ENCODE measurements at regions not wholly inside any gene's neighbourhood (a gene's known extent, or its start where the extent isn't known, plus 50 kb on each side); places are given as distances from the start of the nearest gene placed in this dataset.
"Not testable (repeated sequence)": the region's sequence is repeated elsewhere in the genome, so short reads cannot be mapped to it uniquely, and the experiment has no call there.

DNA sequence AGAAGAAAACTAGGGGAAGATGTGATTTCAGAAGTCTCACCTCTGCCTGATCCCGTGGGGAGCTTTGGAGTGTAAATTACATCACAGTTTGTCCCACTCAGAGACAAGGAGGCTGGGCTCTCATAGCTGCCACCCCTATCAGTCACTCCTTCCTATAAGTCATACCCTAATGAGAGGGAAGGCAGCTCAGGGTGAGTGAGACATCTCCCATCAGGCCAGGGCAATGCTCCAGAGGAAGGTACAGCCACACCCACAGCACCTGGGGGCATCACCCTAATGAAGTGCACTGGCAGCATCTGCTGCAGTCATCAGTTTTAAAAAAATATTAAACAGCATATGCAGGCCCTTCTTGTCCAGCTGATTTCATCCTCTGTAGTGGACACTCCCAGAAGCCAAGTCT lies 223.1 kb upstream of the NBPF12 start:
- DNase-seq = not testable (repeated sequence)

DNA sequence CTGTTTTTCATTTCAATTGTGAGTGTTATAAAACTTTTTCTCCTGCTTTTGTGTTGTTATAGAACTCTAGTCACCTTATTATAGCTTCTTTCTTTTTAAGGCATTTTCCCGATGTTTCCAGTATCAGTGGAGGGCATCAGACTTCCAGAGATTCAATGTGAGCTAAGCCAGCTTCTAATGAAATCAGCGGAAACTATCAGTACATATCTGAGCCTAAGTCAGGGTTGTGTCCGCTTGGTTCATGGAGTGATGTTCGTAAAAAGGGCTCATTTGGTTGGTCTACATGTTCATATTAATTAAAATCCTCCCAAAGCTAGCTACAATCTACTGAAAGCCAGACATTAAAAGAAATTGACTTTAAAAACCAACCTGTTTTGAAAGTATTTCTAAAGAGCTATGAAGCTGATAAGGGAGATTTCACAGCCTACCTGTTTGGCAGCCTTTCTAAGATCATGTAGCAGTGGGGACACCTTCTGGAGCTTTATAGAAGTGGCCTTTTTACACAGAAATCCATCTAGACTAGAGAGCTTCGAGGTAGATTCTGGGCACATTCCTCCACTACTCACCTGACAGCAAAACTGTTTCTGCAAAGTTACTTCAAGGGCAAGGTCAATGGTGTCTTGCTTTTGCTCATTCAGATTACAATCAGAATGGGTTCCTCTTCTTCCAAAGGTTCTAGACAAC lies 227.1 kb upstream of the NBPF12 start:
- DNase-seq = peak in 1 of 2 donors; percentile 2

DNA sequence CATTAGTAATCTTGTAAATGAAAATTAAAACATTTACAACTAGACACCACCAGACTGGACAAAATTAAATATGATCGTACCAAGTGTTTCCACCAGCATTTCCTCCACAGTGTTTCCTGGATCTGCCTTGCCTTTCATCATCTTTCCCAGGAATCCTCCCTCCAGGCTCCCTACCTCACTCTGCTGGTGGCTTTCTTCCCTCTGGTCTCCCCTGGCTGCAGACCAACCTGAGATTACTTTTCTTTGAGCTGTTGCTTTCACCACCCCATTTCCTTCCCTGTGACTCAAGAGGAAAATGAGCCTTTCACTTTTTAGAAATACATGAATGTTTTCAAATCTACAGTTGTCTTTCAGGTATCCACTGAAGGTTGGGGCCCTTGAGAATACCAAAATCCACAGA lies 228.8 kb upstream of the NBPF12 start:
- DNase-seq = not testable (repeated sequence)

DNA sequence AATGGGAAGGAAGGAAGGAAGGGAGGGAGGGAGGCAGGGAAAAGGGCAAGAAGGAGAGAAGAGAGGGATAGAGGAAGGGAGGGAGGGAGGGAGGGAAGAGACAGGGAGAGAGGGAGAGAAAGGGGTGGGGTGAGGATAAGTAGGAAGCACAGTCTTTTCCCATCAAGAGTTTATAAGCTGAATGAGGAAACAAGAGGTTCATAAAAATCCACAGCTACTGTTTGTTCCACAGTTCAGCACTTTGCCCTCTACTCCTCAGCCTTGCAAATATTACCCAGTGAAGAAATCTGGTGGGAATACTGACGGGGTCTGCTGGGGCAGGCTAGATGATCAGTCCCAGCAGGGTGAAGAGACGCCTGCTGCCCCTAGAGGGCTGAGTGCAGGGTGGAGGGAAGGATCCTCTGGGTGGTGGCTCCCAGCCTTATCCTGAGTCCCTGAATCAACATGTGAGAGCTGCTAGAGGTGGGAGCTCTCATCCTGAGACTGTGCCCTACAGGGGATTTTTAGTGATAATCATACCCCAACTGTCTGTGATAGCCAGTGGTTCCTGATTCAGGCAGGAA lies 233.9 kb upstream of the NBPF12 start:
- not testable (repeated sequence) for DNase-seq

DNA sequence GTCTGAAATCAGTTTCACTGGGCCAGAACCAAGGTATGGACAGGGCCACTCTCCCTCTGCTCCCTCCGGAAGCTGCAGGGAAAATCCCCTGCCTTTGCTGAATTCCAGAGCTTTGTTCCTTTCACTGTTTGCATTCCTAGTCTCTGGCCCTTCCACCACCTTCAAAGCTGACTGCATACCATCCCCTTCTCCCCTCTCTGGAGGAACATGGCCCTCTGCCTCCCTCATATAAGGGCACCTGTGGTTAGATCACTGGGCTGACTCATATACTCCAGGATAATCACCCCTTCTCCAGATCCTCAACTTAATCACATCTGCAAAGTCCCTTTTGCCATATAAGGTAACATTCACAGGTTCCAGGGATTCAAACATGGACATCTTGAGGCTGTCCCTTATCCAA lies 236.8 kb upstream of the NBPF12 start:
- not testable (repeated sequence) for DNase-seq

DNA sequence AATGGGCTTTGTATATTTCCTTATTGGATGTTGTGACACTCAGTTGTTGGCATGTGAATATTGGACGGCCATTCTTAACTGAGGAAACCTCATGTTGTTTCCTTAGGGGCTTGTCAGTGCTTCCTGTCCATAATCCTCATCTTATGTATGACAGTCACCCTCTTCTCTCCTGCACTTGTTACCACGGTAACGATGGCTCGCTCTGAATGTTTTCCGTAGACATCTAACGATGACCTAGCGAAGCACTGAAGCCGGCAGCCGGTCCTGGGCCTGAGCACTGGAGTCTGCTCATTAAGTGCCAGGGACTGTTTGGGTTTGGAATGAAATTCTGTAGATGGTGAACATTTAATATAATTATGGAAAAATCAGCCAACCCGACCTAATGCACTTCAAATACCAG lies 242.7 kb upstream of the NBPF12 start:
- DNase-seq = not testable (repeated sequence)

DNA sequence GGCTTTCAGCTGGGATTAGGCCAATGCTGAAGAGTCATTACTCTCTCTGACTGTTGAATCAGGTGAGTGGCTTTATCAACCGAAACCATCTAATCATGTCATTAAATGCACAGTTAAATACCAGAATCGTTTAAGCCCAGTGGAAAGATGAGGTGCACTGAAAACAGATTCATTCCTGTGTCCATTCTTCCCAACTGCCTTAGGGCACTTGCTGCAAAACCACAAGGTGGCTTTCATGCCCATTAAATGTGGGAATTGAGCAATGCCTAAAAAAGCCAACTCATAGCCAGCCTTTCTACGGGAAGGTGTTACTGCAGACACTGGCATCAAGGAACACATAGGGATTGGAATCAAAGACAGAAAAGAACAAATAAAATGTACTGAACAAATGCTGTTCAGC lies 246.3 kb upstream of the NBPF12 start:
- not testable (repeated sequence) for DNase-seq

DNA sequence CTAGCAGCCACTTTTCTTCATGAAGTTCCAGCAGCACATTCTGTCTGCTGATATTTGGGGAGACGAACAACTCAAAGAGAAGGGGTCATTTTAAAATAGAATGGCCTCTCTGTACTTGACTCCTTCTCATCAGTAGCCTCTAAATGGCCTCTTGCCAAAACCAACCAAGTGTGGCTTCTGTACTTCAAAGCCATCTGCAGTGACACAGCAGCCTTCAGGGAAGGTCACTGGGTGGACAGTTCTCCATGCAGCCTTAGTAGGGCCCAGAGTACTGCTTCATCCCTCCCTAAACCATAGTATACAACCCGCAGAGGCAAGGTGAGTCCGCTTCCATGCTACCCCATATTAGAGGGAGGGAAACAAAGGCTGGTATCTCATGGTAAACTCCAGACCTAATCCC lies 249.2 kb upstream of the NBPF12 start:
- not testable (repeated sequence) for DNase-seq

DNA sequence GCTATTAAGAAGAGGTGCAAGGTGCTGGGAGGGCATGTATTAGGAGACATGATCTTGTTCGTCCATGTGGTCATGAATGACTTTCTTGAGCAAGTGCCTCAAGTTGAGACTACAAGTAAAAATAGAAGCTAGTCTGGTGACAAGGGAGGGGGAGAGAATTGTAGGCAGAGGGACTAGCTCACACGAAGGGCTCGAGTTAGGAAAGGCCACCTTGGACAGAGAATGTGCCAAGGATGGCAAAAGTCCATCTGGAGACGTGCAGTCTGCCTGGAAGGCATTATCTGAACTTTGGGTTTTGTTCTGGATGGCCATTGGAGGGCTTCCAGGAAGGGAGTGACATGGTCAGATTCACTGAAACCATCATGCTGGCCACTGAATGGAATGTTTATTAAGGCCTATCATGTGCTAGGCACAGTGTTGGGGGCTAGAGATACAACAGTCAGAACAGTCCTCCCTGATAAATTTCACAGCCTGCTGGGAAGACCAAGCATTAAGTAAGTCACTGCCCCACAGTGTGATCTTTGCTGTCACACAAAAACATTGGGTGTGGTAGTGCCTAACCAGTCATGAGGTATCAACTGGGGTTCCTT lies 251.3 kb upstream of the NBPF12 start:
- DNase-seq = not testable (repeated sequence)

DNA sequence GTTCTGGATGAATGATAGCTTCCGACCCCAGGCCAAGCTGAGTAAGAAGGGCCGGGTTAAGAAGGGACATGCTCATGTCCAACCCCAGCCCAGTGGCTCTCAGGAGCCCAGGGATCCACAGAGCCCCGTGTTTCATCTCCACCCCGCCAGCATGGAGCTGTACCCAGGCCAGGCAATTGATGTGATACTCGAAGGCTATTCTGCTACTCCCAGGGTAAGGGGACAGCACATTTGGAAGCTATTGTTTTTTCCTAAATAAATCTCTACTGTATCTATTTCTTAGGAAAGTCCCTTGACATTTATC lies 255.0 kb upstream of the NBPF12 start:
- DNase-seq = not testable (repeated sequence)

DNA sequence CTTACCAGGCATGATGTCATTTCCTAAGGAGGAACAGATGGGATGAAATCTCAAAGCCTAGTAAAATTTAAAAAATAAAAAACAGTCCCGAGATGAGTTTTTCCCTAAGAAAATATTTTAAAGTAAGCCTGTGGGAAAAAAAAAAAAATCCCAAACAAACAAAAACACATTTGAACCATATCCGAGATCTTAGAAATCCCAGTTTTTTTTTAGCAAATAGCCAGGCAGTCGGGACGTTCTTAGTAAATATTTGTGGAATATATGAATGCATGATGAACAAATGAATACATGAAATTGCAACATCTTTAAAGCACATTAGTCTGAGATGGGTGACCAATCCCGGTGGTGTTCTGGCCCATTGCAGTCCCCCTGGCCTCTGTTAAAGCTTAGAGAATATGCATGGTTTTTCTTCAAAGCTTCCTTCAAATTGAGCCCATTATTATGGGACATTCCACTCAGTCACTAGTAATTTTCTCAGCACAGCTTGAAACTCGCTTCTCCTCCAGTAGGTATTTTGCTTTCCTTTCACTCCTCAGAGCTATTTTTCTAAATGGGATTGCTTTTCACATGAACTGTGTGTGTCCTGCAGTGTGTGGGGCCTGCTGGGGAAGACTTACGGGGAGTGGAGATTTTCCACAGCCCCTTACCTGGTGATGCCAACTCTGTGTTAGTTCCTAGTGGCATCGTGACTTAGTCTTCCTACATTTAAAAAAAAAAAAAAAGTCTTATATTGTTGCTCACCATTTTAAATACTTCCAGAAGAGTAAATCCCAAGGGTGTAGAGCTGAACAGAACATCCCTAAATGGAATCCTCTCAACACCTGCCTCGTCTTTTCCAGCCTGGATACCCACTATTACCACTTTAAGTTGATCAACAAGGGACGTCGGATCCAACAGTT lies 255.6 kb upstream of the NBPF12 start:
- not testable (repeated sequence) for DNase-seq

DNA sequence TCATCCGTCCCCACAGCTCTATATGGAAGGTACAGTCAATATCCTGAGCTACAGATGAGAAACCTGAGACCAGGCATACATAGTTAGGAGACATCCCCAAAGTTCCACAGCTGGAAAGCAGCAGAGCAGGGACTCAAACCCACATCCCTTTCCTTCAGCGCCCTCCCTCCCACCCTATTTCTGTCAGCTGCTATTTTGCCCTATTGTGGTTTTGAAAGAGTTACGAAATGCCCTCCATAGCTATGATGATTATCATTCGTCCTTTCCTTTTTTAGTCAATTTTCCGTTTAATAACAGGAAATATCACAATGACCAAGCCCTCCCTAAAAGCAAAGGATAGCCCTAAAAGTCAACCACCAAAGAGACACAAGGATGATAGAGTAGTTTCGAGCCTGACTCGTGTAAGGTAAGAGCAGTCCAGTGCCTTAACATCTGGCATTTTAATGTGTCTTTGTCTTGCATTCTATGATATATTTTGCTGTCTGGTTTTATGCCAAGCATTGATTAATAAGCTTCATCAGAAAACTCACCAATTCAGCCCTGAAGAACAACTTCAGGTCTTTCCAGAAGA lies 264.3 kb upstream of the NBPF12 start:
- not testable (repeated sequence) for DNase-seq

DNA sequence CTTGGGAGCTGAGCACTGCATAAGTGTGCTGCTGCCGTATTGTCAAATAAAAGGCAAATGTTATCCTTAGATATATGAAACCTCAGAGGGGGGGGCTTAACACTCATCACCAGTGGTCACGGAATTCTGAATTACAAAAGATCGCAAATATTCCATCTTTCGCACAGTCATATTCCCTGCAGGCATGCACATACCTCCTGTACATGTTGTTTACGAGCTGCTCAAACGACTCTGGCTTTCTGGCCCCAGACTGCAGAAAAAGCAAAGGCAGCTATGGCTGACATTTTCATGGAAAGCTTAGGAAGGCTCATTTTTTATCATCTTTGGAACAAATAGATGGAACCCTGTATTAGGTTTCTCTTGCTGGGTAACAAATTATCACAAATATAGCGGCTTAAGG lies 265.5 kb upstream of the NBPF12 start:
- not testable (repeated sequence) for DNase-seq

DNA sequence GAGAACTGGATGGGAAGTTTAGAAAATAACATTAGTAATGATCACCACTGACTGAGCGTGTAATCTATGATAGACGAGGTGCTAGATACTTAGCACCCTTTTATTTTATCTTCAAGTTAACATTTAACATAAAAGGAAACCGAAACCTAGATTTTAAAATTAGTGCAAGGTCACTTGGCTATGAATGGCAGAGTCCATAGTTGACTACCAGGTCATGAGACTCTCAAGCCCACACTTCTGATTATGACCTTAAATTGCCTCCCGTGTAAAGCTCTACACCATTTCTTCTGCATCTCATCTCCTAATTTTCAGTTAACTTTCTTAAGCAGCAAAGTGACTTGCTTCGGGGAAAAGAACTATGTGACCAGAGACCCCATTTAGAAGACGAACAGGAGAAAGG lies 266.5 kb upstream of the NBPF12 start:
- DNase-seq = not testable (repeated sequence)

DNA sequence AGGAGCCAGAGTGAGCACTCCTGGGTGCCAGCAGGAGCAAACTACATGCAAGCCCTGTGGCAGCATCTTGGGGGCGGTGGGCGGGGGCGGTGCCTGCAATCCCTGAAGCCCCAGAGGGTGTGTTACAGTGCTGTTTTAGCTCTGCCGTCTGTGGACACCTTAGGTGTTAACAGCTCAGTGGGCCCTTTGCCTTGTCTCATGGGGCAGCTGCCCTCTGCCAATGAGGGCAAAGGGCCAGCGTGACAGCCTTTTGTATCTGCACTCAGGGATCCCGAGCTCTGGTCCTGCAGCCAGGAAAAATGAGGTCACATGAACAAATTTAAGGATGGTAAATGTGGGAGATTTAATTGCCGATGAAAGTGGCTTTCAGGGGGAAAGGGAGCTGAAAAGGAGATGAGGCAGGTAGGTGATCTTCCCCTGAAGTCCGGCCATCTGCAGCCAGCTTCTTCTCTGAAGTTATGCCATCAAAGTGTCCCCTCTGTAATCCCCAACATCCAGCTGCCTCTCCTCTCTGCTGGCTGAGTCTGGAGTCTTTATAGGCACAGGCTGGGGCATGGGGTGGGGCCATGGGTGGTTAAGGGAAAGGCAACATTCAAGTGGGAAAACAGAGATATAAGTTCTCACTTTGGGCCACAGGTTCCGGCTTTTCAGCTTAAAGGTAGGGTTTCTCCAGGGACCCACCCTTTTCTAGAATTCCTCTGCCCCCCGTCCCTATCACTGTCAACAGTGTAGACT lies 267.1 kb upstream of the NBPF12 start:
- not testable (repeated sequence) for DNase-seq

DNA sequence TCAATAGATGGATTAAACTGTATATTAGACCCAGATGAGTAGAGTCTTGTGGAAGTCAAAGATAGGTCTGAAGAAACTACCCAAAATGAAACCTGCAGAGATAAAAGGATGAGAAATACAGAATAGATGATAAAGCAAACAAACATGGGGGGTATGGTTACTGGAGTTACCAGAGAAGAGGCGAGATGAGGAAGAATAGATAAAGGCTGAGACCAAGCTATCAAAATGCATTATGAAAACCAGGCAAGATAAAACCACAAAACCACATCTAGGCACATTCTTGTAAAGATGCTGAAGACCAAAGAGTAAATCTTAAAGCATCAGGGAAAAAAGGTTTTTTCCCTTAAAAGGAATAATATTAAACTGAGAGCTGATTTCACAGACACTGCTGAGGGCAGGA lies 271.8 kb upstream of the NBPF12 start:
- DNase-seq = not testable (repeated sequence)

DNA sequence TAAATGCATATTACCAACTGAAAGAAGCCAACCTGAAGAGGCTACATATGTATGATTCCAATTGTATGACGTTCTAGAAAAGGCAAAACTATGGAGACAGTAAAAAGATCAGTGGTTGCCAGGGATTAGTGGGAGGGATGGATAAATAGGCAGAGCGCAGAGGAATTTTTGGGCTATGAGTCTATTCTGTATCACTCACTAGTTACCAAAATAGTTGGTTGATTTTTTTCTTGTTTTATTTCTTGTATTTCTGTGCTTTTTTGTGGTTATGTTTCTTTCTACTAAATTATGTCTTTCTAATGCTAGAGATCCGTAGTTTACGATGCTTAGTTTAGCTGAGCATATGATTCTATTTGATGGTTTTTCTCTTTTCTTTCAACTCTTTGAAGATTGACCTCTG lies 277.9 kb upstream of the NBPF12 start:
- DNase-seq = not testable (repeated sequence)

DNA sequence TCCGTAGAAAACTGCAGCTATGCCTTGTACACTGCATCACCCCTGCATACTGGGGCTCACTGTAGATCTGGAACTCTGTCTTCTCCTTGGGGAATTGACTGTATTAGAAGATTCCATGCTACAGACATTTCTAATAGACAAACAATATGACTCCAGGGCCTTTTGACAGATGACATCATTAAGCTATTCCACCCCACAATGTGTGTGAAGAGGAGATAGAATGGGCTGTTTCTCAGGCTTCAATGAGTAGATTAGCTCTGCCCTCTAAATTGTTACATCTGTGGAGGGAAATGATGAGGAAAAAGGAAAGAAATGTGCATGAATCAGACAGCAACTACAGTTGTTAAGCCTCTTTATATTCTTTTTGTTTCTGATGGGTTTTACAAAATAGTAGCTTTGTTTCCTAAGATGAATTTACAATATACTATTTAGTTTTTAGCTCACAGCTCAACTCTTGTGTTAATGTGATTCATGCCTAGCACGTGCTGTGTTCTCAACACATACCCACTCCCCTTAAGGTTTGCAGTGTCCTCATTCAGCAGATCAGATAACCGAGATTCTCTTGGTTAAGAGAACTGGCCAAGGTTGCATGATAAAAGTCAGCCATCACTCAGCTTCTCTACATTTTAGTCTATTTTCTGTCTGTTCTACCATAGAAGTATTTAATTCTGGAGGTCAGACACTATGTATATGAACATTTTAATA lies 281.6 kb upstream of the NBPF12 start:
- DNase-seq = not testable (repeated sequence)

DNA sequence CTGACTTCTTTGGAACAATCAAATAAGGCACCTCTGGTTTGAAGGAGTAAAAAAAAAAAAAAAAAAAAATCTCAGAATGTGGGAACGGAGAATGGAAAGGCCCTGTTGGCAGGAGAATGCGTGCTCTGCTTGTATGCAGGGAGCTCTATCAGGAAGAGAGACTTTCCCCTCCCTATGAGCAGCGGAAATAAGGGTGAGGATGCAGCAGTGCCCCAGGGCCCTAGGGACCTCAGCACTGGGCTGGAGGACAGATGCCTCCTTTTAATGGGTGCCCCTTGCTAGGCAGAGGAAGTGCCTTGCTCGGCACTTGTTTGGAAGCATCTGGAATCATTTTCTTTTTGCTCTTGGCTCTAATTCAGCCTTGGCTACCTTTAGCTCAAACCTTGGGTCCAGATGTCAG lies 283.4 kb upstream of the NBPF12 start:
- DNase-seq = not testable (repeated sequence)

DNA sequence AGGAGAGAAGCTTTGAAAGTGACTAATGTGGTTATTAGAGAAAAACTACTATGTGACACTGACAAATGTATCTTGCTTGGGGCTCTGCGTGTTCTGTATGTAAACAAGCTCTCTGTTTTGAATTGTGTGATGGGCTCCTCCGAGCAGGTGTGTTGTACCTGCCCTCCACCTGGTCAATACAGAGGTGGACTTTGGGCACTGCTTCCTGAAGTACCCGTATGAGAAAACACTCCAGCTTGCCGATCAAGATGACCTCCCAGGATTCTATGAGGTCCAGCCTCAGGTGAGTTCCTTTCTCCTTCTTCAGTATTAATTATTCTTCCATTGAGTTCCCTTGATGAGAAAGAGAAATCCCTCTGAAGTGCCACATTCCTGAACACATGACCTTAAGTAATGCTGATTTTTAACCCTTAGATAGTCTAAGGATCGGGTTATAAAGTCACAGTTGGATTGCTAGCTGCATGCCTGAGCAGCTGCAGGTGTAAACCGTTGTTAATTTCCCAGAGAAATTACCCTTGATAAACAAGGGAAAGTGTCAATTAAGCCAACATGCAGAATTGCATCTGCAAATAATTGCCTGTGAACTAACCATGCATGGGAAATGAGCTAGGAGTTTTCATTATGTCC lies 292.0 kb upstream of the NBPF12 start:
- not testable (repeated sequence) for DNase-seq
